Testis (tissue), 2 donors: ENCODE measurements at regions not wholly inside any gene's neighbourhood (a gene's known extent, or its start where the extent isn't known, plus 50 kb on each side); places are given as distances from the start of the nearest gene placed in this dataset.
"Not testable (repeated sequence)": the region's sequence is repeated elsewhere in the genome, so short reads cannot be mapped to it uniquely, and the experiment has no call there.

Experiments
- DNase-seq: peaks from one replicate; pipeline ENCODE4 v3.0.0-alpha.2; 2019
- H3K27ac ChIP-seq, 2 donors: fragments of 200-600 bp; sonication (generic); one replicate each; pipeline ENCODE4 v1.5.1; 2019
- H3K27me3 ChIP-seq: fragments of 200-600 bp; sonication (generic); one replicate; pipeline ENCODE4 v1.5.1; 2019
- H3K36me3 ChIP-seq: fragments of 200-600 bp; sonication (generic); one replicate; pipeline ENCODE4 v1.5.1; 2017; ENCODE audit warnings: low read depth; ENCODE audit errors: missing control alignments
- H3K4me1 ChIP-seq: fragments of 200-600 bp; sonication (generic); one replicate; pipeline ENCODE4 v1.5.1; 2019
- H3K4me3 ChIP-seq, 2 donors: fragments of 200-600 bp; sonication (generic); one replicate each; pipeline ENCODE4 v1.5.1; 2017 to 2019
- H3K9me3 ChIP-seq: fragments of 200-600 bp; sonication (generic); one replicate; pipeline ENCODE4 v1.5.1; 2017
- WGBS, 2 donors: methylation state at CpG; one replicate each; pipeline ENCODE4 v1.1.5; 2018; 5-methylcytosine and 5-hydroxymethylcytosine counted together
- intact Hi-C: fragments of 100-400 bp; cut with DNase I; formaldehyde crosslinking; loops from one replicate; pipeline ENCODE4 v1.15.1; 2023; ENCODE audit warnings: low total_unique reads

DNA sequence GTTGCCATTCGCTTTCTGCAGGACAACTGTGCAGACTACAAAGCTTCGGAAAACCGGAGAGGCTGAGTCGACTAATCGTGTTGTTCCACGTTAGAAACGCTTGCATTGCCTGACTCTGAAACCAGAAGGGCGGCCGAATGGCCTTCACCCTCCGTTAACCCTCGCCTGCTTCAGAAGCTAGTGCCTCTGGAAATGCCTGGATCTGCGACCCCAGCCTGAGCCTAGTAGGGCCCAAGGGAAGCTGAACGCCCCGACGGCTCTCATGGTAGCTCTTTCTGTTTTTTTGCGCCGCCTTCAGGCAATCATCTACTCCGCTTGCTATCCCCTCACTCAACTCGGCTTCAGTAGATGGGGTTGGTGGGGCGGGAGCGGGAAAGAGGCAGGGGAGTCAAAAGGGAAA lies 117.3 kb downstream of the PPIAL4A start:
- intact Hi-C loops, H3K36me3 ChIP-seq, H3K4me3 ChIP-seq, H3K4me1 ChIP-seq, H3K27ac ChIP-seq, DNase-seq, H3K27me3 ChIP-seq, H3K9me3 ChIP-seq: not testable (repeated sequence)
- WGBS, 2 donors = 18 to 25% methylated on average over 16 to 21 of the region's 21 CpGs

DNA sequence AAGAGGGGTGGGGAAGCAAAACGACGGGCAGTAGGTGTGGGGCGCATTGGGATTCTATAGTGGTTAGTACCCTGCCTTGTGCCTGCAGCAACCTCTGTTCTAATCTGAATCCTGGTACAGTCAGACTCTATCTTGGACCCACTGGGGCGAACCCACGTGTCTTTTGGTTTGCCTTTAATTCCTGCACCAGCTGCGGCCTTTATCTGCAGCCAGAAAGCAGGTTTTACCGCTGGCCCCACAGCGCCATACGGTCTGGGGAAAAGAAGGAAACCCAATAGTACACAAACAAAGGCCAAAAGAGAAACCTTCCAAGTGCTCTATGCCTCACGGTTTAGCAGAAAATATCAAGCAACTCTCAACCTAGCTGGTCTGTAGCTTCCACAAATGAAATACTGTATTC lies 118.2 kb downstream of the PPIAL4A start:
- 15 to 21% methylated on average over 7 of the region's 10 CpGs for WGBS, 2 donors
- intact Hi-C loops, H3K27ac ChIP-seq, DNase-seq, H3K36me3 ChIP-seq, H3K4me3 ChIP-seq, H3K4me1 ChIP-seq, H3K27me3 ChIP-seq, H3K9me3 ChIP-seq: not testable (repeated sequence)

DNA sequence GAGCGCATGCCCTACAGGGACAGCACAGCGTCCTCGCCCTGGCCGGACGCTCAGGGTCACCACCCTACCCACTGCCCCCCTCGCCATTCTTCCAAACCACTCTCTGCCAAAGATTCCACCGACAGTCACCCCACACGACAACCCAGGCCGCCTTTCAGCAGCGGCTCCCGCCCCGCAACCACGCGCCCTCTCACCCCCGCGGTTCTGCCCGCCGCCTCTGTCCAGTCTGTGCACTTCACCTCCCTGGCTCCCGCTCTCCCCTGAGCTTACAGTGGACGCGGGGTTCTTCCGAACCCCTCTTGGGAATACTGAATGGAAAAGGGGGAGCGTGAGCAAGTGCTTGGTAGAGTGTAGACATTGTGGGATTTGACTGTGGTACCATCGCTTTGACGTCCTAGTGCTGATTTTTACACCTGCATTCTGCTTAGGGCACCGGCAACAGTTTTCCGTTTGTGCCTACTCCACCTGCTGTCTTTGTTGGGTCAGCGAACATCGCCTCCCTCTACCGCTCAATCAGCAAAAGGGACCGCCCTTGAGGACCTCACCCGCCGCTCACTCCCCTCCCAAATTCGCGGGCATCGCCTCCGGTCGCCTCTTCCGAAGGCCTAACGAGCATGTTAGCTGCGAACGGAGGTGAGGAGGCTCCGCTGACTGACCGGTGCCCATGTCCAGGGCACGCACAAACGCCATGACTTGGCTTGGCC lies 119.1 kb downstream of the PPIAL4A start:
- H3K4me1 ChIP-seq, H3K27me3 ChIP-seq, H3K4me3 ChIP-seq, H3K9me3 ChIP-seq, DNase-seq, intact Hi-C loops, H3K36me3 ChIP-seq, H3K27ac ChIP-seq: not testable (repeated sequence)
- 5 to 8% methylated on average over 17 to 44 of the region's 46 CpGs for WGBS, 2 donors

DNA sequence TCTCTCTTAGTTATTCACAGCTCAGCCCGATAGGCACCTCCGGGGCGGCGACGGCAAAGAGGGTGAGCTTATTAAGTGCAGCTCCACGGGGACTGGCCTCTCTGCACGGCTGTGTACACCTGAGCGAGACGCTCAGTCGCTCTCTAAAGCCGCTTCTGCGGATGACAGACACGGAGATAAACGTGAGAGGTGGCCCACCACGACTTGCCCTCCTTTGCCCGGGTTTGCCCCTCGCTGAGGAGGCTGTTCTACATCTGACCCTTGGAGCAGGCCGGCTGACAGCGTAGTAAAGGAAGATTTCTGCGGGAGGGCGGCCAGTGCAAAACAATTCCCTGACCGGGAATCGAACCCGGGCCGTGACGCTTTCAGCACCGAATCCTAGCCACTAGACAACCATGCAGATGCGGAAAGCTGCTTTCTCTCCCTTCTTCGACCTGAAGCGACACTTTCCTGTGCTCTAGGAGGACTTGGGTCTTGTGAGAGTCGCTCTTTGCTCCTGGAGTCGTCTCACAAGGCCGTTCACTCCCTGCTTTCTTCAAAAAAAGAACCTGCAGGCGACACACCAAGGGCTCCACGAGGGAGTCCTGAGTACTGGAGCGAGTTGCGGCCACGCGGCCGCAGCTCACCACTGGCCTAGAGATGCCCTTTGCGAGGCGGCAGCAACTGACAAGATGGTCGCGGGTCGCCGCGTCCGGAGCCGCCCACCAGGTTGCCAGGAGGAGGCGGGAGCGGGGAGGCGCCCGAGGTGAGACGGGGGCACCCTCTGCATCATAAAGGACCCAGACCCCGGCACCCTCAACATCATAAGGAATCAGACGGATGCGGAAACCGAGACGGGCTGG lies 119.9 kb downstream of the PPIAL4A start:
- H3K27me3 ChIP-seq, H3K4me1 ChIP-seq, H3K27ac ChIP-seq, H3K4me3 ChIP-seq, H3K36me3 ChIP-seq, H3K9me3 ChIP-seq, DNase-seq, intact Hi-C loops: not testable (repeated sequence)
- 0 to 7% methylated on average over 5 to 30 of the region's 59 CpGs for WGBS, 2 donors

DNA sequence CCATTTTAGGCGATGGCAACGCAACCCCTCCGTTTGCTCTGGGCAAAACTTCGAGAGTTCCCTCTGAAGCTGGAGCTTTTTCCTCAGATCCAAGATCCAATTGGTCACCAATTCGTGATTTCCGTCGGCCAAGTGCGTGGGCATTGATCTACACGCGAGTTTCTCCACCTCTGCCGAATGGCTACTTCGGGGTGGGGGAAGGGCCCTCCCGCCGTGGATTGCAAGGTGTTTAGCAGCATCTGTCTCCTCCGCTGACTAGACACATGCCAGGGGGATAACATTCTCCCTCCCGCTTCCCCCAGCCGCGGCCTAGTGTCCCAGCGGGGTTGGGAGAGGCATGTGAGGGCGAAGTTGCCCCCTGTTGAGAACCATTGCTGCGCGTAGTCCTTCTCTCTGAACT lies 120.6 kb downstream of the PPIAL4A start:
- H3K36me3 ChIP-seq, DNase-seq, H3K4me1 ChIP-seq, H3K9me3 ChIP-seq, H3K27ac ChIP-seq, H3K4me3 ChIP-seq, H3K27me3 ChIP-seq, intact Hi-C loops: not testable (repeated sequence)
- 17% methylated on average over 7 of the region's 22 CpGs; no CpG with 5 or more reads in 1 of the 2 donors for WGBS, 2 donors

DNA sequence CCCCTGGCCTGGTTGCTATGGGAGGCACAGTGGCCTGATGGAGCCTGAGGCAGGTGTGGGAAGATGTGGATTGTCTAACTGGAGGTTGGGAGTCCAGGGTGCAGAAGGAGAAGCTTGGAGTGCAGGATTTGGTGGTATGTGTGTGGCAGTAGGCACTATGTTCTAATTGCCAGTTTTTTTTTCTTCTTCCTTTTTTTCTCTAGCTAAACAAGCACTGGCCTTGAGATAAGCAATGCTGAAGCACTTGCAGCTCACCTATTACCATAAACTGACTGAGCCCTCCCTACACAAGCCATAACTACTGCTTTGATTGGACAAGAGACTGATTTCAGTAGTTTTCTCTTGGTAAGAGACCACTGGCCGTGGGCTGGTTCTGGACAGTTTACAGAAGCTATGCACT lies 123.6 kb downstream of the PPIAL4A start:
- WGBS, 2 donors = 47 to 63% methylated on average over 1 of the region's 1 CpG
- H3K27me3 ChIP-seq, intact Hi-C loops, H3K36me3 ChIP-seq, H3K4me3 ChIP-seq, H3K4me1 ChIP-seq, H3K9me3 ChIP-seq, H3K27ac ChIP-seq, DNase-seq: not testable (repeated sequence)

DNA sequence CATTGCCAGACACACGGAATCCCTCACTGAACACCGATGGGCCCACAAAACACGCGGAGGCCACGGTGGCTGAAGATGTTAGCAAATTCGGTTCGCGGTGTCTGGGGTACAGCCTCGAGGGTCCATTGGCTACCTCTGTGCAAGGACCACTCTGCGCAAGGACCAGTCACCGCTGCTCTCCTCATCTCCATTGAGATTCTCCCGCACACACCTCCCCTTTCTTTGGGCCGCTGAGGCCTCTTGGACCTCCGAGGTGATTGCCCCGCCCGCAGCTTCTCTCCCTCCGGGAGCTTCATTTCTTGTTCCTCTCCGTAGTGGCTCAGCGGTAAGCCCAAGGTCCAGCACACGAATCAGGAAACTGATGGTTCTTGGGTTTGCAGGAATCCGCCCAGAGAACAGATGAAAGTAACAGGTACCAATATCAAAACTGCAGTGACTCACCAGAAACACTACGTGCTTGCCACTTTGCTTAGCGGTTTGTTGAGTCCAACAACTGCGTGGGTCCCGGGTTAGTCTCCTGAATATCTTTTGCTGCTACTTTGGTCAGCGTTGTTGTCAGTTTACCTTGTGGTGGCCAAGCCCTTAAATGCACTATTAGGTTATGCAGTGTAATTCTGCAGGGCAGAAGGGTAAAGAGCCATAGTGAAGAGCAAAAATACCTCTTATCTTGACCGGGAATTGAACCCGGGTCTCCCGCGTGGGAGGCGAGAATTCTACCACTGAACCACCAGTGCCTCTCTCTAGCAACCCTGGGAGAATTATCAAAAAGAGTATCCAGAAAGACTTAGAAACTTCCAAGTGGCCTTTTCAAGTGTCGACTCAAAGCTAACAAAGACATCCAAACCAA lies 126.8 kb downstream of the PPIAL4A start:
- H3K4me3 ChIP-seq, H3K4me1 ChIP-seq, H3K27me3 ChIP-seq, H3K27ac ChIP-seq, H3K36me3 ChIP-seq, H3K9me3 ChIP-seq, intact Hi-C loops: not testable (repeated sequence)
- DNase-seq = peak; percentile 26
- 16 to 19% methylated on average over 11 of the region's 32 CpGs for WGBS, 2 donors

DNA sequence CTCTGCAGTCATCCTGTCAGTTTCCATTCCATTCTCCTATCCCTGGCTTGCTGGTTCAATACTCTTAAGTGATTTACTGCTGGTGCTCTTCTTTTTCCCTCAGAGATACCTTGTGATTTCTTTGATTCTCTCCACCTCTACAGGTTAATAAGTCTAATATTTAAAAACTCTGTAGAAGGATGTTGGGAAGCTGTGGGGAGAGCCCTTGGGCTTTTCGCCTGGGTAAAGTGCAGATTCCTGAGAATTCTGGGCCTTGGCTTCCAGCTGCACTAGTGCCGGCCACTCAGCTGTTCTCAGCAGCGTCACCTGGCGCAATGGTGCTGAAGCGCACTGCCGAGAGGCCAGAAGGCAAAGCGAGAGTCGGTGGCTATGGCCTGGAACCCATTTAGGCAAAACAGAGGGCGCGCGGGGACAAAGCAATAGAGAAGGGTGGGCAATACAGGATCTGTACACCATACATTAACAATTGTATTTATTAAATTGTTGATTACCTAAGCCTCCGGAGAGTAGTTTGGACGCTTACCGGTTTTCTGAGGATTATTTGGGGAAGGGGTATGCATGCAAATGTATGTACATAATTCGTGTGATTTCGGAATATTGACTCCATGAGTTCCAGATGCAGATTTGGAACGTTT lies 130.3 kb downstream of the PPIAL4A start:
- not testable (repeated sequence) for H3K9me3 ChIP-seq

DNA sequence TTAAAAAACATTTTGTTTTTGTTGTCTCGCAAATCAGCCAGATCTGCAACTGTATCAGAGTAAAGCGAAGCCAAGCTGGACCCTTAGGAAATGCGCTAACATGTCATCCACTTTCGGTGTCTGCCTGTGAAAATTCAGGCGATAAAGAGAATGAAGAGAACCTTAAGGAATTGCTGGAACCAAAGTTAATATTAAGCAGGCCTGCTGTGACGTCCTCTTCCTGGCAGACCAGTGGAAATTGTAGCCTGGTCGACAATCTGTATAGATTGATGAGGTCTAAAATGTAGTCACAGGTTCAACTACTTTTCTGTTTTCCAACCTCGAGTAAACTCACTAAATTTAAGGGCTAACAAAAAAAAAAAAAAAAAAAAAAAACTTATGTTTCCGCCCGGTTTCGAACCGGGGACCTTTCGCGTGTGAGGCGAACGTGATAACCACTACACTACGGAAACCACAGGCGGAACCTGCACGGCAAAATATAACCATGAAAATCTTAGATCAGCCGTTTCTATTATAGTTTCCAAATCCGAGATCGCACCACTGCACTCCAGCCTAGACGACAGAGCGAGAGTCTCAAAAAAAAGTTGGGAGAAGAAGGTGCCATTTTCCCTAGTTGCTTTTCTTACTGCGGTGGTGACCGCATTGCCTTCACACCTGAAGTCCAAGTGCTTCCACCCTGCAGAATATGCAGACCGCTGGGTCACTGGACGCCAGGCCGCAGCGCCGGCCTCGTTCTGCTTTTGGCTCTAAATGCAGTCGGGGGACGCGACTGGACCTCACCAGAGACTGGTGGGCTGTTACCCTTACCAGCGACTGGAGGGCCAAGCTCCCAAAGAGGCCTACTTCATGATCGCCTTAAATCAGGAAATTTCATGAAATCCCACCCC lies 131.0 kb downstream of the PPIAL4A start:
- 9 to 13% methylated on average over 17 to 28 of the region's 37 CpGs for WGBS, 2 donors
- DNase-seq = peak; percentile 50
- H3K4me3 ChIP-seq, intact Hi-C loops, H3K36me3 ChIP-seq, H3K27me3 ChIP-seq, H3K9me3 ChIP-seq, H3K27ac ChIP-seq, H3K4me1 ChIP-seq: not testable (repeated sequence)

More for the DNA sequence above, 130.3 kb downstream of the PPIAL4A start:
- H3K36me3 ChIP-seq, DNase-seq, H3K4me1 ChIP-seq, H3K27me3 ChIP-seq, H3K4me3 ChIP-seq, H3K27ac ChIP-seq, intact Hi-C loops: not testable (repeated sequence)
- WGBS, 2 donors = 21% methylated on average over 7 of the region's 17 CpGs; no CpG with 5 or more reads in 1 of the 2 donors

DNA sequence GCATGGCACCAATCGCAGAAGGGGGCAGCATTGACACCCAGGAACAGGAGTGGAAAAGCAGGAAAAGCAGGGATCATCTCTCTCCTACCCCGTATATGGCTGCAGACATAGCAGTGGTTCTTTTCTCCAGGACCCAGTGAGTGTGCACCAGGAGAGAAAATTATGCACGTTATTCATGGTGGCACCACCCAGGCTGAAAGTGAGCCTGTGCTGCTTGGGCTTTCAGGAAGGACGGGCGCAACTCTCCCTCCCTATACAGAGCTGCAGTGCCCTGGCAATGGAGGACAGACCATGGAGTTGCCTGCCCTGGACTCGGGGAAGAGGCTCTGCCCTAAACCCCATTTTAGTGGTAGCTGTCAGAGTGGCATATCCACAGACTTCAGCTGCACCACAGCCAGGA lies 132.1 kb downstream of the PPIAL4A start:
- H3K27ac ChIP-seq, H3K9me3 ChIP-seq, DNase-seq, H3K36me3 ChIP-seq, intact Hi-C loops, H3K4me1 ChIP-seq, H3K27me3 ChIP-seq, H3K4me3 ChIP-seq: not testable (repeated sequence)
- WGBS, 2 donors = 38 to 41% methylated on average over 3 of the region's 6 CpGs
